Activated naive CD8-positive, alpha-beta T cell treated with anti-CD3 and anti-CD28 coated beads, Interleukin-2, amount 50 U/mL, for 24 hours (primary cell): ENCODE measurements at regions not wholly inside any gene's neighbourhood (a gene's known extent, or its start where the extent isn't known, plus 50 kb on each side); places are given as distances from the start of the nearest gene placed in this dataset.

Source experiments
- ATAC-seq: fragments of 150-1000 bp; cut with Tn5 transposase; one replicate; pipeline ENCODE4 v1.10.0; 2021
- DNase-seq: peaks from one replicate; pipeline ENCODE4 v3.0.0; 2021
- H3K27ac Mint-ChIP-seq: one replicate; pipeline ENCODE4 v1.8.0; 2021; ENCODE audit warnings: mild to moderate bottlenecking, mixed read lengths
- H3K27me3 Mint-ChIP-seq: one replicate; pipeline ENCODE4 v1.8.0; 2021; ENCODE audit warnings: mixed read lengths
- H3K36me3 Mint-ChIP-seq: one replicate; pipeline ENCODE4 v1.8.0; 2021; ENCODE audit warnings: low read depth, mixed read lengths
- H3K4me1 Mint-ChIP-seq: one replicate; pipeline ENCODE4 v1.8.0; 2021; ENCODE audit warnings: mixed read lengths
- H3K4me3 Mint-ChIP-seq: one replicate; pipeline ENCODE4 v1.8.0; 2021; ENCODE audit warnings: mild to moderate bottlenecking, moderate library complexity, mixed read lengths
- H3K9me3 Mint-ChIP-seq: one replicate; pipeline ENCODE4 v1.8.0; 2021; ENCODE audit warnings: mixed read lengths

DNA sequence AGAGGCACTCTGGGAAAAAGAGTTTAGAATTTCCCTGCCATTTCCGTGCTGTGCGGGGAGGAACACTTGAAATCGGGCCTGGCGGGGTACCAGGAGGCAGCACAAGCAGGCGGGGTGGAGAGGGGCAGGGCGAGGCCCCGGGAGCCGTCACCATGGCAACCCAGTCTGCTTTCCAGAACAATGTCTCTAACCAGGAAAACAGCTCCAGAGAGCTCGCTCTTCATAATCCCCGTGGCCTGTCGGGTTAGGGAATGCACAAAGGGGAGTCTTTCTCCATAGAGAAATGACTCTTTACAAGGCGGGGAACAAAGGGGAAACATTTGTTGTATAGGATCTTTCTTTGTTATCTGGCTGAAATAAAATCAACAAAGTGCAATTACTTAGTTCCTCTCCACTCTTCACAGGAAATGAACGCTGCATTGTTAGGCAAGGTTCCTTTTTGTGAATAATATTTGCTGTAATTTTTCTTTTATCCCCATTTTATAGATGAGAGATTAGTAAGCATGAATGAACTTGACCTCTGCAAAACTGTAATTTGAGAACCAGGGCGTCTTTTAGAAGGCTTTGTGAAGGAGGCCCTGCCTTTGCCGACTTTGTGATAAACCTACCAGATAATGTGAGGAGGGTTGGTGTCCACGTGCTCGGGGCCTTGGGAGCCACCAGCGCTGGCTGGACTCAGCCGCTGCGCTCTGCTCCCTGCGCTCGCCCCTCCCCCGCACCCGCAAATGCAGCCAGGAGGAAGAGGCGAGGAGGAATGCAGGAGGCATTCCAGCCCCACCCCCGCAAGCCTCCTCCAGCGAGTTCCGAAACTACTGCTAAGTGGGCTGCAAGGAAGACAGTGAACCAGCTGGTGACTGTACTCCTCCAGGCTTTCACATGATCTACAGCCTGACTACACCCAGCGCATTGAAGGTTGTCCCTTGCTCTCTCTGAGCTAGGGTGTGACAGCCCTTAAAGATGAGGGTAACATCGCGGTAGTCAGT lies 105.2 kb upstream of the ATF7IP start:
- H3K36me3 Mint-ChIP-seq = no peaks in the 10 kb centered on the region
- H3K4me3 Mint-ChIP-seq = no peak overlapping the region
- H3K27me3 Mint-ChIP-seq = no peaks in the 10 kb centered on the region
- no peak overlapping the region for H3K27ac Mint-ChIP-seq
- no peak for ATAC-seq
- no peak for DNase-seq
- H3K9me3 Mint-ChIP-seq = peaks cover 8% of the 10 kb centered on the region
- H3K4me1 Mint-ChIP-seq = peaks cover 45% of the 10 kb centered on the region

DNA sequence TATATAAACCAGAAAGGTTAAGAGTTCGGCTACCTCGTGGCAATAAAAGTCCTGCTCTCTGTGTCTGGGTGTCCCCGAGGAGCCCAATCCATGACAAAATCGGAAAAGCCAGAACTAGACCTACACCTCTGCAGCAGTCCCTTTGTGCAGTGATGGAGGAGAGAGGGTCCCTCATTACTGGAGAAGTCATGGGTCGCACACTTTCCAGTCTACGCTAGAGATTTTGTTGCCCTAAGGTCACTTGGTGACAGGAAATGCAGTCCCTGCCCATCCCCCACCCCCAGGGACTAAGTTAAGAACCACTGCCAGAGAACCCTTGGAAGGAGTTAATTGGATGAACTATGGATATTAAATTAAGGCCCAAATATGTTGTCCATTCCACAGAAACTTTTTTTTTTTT lies 104.4 kb upstream of the ATF7IP start:
- DNase-seq (no peak), ATAC-seq (no peak)
- Mint-ChIP-seq H3K9me3 (peaks cover 8% of the 10 kb centered on the region), H3K27ac (no peak overlapping the region), H3K4me3 (no peak overlapping the region), H3K4me1 (peaks cover 37% of the 10 kb centered on the region), H3K27me3 (no peaks in the 10 kb centered on the region), H3K36me3 (no peaks in the 10 kb centered on the region)

DNA sequence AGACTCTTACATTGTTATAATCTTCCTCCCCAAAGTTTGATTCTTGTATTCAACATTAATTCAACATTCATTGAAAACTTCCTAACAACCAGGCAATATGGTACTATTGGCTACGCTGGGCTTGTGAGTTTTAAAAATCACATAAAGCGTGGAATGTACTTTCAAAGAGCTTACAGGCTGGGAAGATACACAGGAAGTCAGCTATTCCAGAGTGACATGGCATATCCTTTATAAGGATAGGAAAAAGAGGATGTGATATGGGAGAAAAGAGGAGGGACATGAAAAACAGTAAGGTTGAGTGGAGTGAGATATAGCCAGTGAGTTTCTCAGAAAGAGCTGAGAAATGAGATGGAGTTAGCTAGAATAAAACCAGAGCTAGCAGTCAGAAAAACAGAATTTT lies 103.6 kb upstream of the ATF7IP start:
- Mint-ChIP-seq H3K27ac (no peak overlapping the region), H3K36me3 (no peaks in the 10 kb centered on the region), H3K4me3 (no peak overlapping the region), H3K9me3 (peaks cover 8% of the 10 kb centered on the region), H3K27me3 (no peaks in the 10 kb centered on the region), H3K4me1 (peaks cover 29% of the 10 kb centered on the region)
- ATAC-seq (no peak), DNase-seq (no peak)

DNA sequence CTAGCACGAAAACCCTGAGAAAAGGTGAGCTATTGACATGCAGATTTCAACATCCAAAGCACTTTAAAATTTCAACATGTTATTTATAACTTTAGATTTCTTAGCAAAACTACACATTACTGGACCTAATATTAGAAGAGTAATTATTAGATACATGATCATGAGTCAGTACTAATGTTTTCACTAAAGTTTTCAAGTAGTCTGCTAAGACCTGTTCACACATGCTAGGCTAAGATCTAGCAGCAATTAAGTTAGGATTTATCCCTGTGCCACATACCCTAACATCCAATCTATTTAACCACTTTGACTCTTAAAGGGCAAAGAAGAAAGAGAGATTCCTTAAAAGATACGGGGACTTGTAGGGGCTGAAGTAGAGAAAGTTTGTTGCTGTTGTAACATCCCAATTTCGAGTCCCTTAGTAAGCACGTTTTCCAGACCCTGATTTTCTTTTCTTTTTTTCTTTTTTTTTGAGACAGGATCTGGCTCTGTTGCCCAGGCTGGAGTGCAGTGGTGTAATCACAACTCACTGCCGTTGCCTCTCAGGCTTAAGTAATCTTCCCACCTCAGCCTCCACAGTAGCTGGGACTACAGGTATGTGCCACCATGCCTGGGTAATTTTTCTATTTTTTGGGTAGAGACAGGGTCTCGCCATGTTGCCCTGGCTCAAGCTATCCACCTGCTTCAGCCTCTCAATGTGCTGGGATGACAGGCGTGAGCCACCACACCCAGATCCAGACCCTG lies 102.5 kb upstream of the ATF7IP start:
- peaks cover 23% of the 10 kb centered on the region for H3K4me1 Mint-ChIP-seq
- DNase-seq (no peak), ATAC-seq (no peak)
- no peak overlapping the region for H3K4me3 Mint-ChIP-seq
- no peaks in the 10 kb centered on the region for H3K27me3 Mint-ChIP-seq
- peaks cover 2% of the 10 kb centered on the region for H3K9me3 Mint-ChIP-seq
- H3K36me3 Mint-ChIP-seq = no peaks in the 10 kb centered on the region
- no peak overlapping the region for H3K27ac Mint-ChIP-seq

DNA sequence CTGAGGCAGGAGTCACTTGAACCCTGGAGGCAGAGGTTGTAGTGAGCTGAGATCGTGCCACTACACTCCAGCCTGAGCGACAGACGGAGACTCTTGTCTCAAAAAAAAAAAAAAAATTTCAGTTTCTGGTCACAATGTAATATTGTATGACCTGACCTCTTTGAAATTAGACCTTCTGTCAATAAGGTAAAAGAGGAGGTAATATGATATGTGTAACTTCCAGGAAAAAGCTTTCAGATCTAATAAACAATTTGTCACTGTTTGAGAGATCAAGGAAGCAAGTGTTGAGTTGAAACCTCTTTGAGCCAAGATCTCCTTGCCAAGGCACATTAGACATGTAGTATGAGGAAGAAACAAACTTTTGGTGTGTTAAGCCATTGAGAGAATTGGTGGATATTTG lies 101.7 kb upstream of the ATF7IP start:
- no peak overlapping the region for H3K27ac Mint-ChIP-seq
- no peaks in the 10 kb centered on the region for H3K36me3 Mint-ChIP-seq
- H3K4me3 Mint-ChIP-seq = no peak overlapping the region
- ATAC-seq (no peak), DNase-seq (no peak)
- H3K9me3 Mint-ChIP-seq = no peaks in the 10 kb centered on the region
- H3K4me1 Mint-ChIP-seq = peaks cover 15% of the 10 kb centered on the region
- no peaks in the 10 kb centered on the region for H3K27me3 Mint-ChIP-seq

DNA sequence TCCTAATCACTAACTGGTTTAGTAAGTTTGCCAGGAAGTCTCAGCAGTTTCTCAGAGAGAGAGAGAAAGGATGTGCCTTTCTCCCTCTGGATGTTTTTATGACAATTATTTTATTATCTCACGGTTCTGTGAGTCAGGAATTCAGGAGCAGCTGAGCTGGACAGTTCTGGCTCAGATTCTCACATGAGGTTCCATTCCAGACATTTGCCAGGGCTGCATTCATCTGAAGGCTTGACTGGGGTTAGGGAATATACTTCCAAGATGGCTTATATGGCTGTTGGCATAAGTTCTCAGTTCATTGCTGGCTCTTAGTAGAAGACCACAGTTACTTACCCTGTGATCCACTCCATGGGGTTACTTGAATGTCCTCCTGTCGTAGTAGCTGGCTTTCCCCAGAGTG lies 101.2 kb upstream of the ATF7IP start:
- ATAC-seq = no peak
- Mint-ChIP-seq H3K27ac (no peak overlapping the region), H3K4me3 (no peak overlapping the region), H3K36me3 (peaks cover under 1% of the 10 kb centered on the region), H3K27me3 (no peaks in the 10 kb centered on the region), H3K4me1 (peaks cover 11% of the 10 kb centered on the region), H3K9me3 (peaks cover 2% of the 10 kb centered on the region)
- no peak for DNase-seq

DNA sequence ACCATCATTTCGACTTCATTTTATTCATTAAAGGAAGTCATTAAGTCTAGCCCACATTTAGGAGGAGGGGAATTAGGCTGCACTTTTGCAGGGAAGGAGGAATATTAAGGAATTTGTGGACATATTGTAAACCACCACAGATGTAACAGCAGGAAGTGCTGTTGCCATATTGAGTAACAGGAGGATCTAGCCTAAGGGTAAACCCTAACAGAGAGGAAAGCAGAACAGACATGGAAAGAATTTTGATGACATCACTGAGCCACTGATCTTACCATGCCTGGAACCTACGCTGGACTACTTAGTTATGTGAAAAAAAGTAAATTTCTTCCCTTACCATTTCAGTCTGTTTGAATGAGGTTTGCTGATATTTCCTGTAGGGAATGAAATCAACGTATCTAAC lies 100.7 kb upstream of the ATF7IP start:
- peaks cover 10% of the 10 kb centered on the region for H3K4me1 Mint-ChIP-seq
- DNase-seq = no peak
- peaks cover 2% of the 10 kb centered on the region for H3K36me3 Mint-ChIP-seq
- H3K27me3 Mint-ChIP-seq = no peaks in the 10 kb centered on the region
- no peak overlapping the region for H3K27ac Mint-ChIP-seq
- H3K4me3 Mint-ChIP-seq = no peak overlapping the region
- H3K9me3 Mint-ChIP-seq = peaks cover 5% of the 10 kb centered on the region
- no peak for ATAC-seq

DNA sequence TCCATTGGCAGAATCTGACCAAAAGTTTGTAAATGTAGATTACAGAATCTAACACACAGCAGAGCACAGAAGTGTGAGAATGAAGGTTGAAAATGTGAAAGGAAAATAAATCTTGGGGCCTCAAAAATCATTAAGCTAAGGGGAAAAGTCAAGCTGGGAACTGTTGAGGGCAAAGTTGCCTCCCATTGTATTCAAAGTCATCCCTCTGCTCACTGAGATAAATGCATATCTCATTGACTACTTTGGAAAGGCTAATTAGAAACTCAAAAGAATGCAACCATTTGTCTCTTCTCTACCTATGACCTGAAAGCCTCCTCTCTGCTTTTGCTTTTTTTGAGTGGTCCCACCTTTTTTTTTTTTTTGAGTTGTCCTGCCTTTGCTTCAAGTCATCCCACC lies 97.4 kb upstream of the ATF7IP start:
- Mint-ChIP-seq H3K27ac (no peak overlapping the region), H3K9me3 (peaks cover 13% of the 10 kb centered on the region), H3K27me3 (no peaks in the 10 kb centered on the region), H3K36me3 (peaks cover 4% of the 10 kb centered on the region), H3K4me1 (peaks cover 8% of the 10 kb centered on the region), H3K4me3 (no peak overlapping the region)
- ATAC-seq (no peak), DNase-seq (no peak)

DNA sequence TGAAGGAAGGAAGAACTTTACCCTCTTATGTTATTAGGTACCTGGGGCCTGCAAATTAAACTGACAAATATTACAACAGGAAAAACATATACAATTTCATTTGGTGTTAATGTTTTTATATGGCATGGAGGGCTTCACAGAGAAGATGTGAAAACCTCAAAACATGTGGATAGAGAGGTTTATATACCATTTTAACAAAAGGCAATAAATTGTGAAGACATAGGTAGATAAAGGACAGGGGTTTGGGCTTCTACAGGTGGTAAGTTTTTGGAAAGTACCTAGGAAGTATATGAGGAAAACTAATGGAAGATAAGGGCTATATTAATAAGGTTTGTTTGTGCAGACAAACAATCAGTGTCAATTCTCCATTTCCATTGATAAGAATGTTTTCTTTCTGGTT lies 95.1 kb upstream of the ATF7IP start:
- H3K4me3 Mint-ChIP-seq = no peak overlapping the region
- no peak for DNase-seq
- H3K36me3 Mint-ChIP-seq = peaks cover 5% of the 10 kb centered on the region
- H3K27ac Mint-ChIP-seq = no peak overlapping the region
- no peak for ATAC-seq
- H3K4me1 Mint-ChIP-seq = peaks cover 17% of the 10 kb centered on the region
- H3K9me3 Mint-ChIP-seq = peaks cover 16% of the 10 kb centered on the region
- no peaks in the 10 kb centered on the region for H3K27me3 Mint-ChIP-seq

DNA sequence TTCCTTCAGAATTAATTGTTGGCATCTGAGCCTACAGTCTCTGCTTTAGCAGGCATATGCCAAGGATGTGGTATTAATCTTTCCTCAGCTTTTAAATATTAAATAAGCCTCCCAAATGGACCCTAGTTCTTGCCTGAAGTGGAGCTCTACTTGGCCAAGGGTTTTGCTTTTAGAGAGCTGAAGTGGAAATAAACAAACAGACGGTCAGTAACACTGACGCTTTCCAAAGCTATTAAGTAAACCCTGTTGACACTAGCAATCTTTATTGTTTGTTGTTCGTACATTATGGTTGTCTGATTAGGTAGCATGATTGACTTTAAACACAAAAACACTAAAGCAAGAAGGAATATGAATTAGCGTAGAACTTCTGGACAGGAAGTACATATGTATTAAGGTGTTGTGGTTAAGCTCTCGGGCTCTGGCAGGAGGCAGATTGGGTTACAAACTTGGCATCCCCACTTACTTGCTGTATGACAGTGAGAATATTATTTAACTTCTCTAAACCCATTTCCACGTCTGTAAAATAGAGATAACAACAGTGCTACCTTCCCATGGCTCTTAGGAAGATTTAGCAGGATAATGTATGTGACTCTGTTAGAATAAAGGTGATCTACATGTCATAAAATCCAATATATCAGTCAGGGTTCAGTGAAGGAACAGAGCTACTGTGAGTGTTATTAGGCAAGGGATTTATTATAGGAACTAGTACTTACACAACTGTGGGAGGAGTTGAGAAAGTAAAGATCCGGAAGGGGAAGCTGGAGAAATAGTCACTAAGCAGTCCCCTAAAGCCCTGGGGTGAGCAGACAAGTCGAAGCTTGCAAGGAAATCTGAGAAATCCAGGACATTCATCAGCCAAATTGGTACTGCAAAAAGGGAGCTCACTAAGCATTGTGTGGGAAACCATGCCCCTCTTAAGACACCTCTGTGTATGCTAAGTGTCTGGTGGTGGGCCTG lies 92.2 kb upstream of the ATF7IP start:
- Mint-ChIP-seq H3K9me3 (peaks cover 22% of the 10 kb centered on the region), H3K36me3 (peaks cover 7% of the 10 kb centered on the region), H3K4me1 (peaks cover 28% of the 10 kb centered on the region), H3K27me3 (no peaks in the 10 kb centered on the region), H3K27ac (no peak overlapping the region), H3K4me3 (no peak overlapping the region)
- ATAC-seq (no peak), DNase-seq (no peak)

DNA sequence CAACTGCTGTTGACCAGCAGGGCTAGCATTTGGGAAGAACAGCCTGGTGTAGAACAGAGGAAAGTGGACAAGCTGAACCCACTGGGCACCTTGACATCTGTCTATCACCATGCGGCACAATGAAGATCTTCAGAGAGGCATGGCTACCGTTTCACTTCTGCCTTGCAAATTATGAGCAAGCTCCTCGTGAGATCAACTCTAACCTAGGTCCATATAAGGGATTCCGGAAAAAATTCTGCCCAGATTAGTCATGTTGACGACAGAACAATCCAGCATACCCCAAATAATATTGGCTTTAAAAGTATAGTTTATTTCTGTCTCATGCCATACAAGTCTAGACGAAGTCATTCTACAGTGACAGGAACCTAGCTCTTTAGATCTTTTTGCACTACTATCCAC lies 91.6 kb upstream of the ATF7IP start:
- Mint-ChIP-seq H3K27me3 (no peaks in the 10 kb centered on the region), H3K27ac (no peak overlapping the region), H3K4me1 (peaks cover 32% of the 10 kb centered on the region), H3K9me3 (peaks cover 22% of the 10 kb centered on the region), H3K4me3 (no peak overlapping the region), H3K36me3 (peaks cover 7% of the 10 kb centered on the region)
- ATAC-seq (no peak), DNase-seq (no peak)

DNA sequence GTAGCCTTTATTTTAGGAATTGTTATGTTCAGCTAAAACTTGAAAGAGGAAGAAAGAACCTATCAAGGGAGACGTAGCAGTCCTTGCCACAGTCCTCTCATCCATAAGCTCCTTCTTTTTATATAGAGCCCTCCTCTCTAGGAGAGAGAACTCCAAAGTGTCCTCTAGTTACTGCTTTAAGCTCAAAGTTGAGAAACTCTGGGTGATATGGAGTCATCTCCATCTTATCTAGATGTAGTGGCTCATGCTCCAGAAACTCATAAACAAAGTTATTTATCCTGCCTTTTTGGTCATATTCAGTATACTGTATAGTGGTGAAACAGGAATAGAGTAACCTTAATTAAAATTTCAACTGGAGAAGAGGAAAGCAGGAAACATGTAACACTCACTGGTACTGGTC lies 90.4 kb upstream of the ATF7IP start:
- Mint-ChIP-seq H3K36me3 (peaks cover 8% of the 10 kb centered on the region), H3K9me3 (peaks cover 21% of the 10 kb centered on the region), H3K27me3 (no peaks in the 10 kb centered on the region), H3K4me1 (peaks cover 35% of the 10 kb centered on the region), H3K4me3 (no peak overlapping the region), H3K27ac (no peak overlapping the region)
- no peak for ATAC-seq
- no peak for DNase-seq

DNA sequence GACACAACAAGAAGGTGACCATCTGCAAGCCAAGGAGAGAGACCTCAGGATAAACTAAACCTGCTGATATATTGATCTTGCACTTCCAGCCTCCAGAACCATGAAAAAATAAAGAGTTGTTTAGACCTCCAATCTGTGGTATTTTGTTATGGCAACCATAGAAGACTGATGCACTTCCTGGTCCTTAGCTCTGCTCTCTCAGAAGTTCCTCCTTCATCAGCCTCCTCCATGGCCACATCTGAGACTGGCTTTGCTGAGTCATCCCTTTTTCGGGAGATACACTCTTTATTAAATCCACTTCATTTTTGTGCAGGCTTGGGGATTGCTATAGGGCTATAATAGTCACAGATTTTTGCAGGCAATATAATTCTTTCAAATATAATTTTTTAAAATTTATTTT lies 89.6 kb upstream of the ATF7IP start:
- Mint-ChIP-seq H3K27ac (peak overlapping the region; percentile 13), H3K4me3 (no peak overlapping the region), H3K4me1 (peaks cover 40% of the 10 kb centered on the region), H3K36me3 (peaks cover 13% of the 10 kb centered on the region), H3K27me3 (no peaks in the 10 kb centered on the region), H3K9me3 (peaks cover 22% of the 10 kb centered on the region)
- DNase-seq (no peak), ATAC-seq (no peak)

DNA sequence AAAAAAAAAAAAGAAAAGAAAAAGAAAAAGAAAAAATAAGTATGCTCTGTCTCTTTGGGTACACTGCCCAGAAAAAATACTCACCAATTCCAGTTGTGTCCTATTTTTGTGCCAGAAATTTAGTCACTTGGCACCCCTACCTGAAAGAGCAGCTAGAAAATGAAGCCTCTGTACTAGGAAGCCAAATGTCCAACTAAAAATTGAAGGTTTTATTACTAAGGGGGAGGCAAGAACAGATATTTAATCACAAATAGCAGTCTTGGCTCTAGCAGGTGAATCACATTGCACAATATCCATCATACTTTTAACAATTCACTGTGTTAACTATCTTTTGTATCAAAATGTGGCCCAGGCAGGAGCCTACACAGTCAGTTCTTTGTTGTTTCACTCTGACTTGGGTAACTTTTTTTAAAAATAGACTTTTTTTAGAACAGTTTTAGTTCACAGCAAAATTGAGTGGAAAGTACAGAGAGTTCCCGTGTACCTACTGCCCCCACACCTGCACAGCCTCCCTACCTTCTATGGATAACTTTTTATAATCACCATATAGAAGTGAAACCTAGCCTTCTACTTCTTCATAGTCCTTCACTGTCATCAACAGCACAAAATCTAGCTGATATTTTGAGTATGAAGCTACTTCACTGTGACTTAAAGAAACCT lies 87.1 kb upstream of the ATF7IP start:
- no peak for ATAC-seq
- Mint-ChIP-seq H3K36me3 (peaks cover 13% of the 10 kb centered on the region), H3K4me1 (peaks cover 38% of the 10 kb centered on the region), H3K9me3 (peaks cover 23% of the 10 kb centered on the region), H3K27me3 (no peaks in the 10 kb centered on the region), H3K27ac (no peak overlapping the region), H3K4me3 (no peak overlapping the region)
- no peak for DNase-seq
